Lower lobe of right lung (tissue), 2 donors: ENCODE measurements at regions not wholly inside any gene's neighbourhood (a gene's known extent, or its start where the extent isn't known, plus 50 kb on each side); places are given as distances from the start of the nearest gene placed in this dataset.

ENCODE experiments used
- ATAC-seq, 2 donors: fragments of 200-7000 bp; cut with Tn5 transposase; one replicate each; pipeline ENCODE4 v1.9.1; 2020 to 2022; ENCODE audit warnings: mild to moderate bottlenecking in 2 of 2, moderate library complexity in 2 of 2
- DNase-seq: peaks from one replicate; pipeline ENCODE4 v3.0.0-alpha.2; 2020
- H3K27ac ChIP-seq: fragments of 200-600 bp; one replicate; pipeline ENCODE4 v1.8.0; 2022
- H3K27me3 ChIP-seq: fragments of 200-600 bp; one replicate; pipeline ENCODE4 v1.8.0; 2022; ENCODE audit warnings: low read depth
- H3K36me3 ChIP-seq: fragments of 200-600 bp; one replicate; pipeline ENCODE4 v1.8.0; 2022; ENCODE audit warnings: mild to moderate bottlenecking
- H3K4me1 ChIP-seq: fragments of 200-600 bp; one replicate; pipeline ENCODE4 v1.8.0; 2022
- H3K4me3 ChIP-seq: fragments of 200-600 bp; one replicate; pipeline ENCODE4 v1.8.0; 2022; ENCODE audit warnings: mild to moderate bottlenecking
- H3K9me3 ChIP-seq: fragments of 200-600 bp; one replicate; pipeline ENCODE4 v1.8.0; 2022
- CTCF ChIP-seq: fragments of 200-600 bp; IDR thresholded peaks from one replicate; pipeline ENCODE4 v1.8.0; 2022; ENCODE audit warnings: antibody characterized with exemption, mild to moderate bottlenecking
- intact Hi-C: fragments of 100-400 bp; cut with DNase I; formaldehyde crosslinking; loops from one replicate; pipeline ENCODE4 v1.11.0; 2022
- donor health status: DM: no; HTN: yes; CAD: no; lungs with severe emphysema.

GRCh38 chr21:16742131-16742641 is 770.7 kb upstream of the CXADR start:
- intact Hi-C loops = no loop called here
- H3K27me3 ChIP-seq = no peaks in the 10 kb centered on the region
- ATAC-seq (peak; percentile 16 to 63), DNase-seq (no peak)
- no peak overlapping the region for H3K4me3 ChIP-seq
- H3K36me3 ChIP-seq = no peaks in the 10 kb centered on the region
- peaks cover 4% of the 10 kb centered on the region for H3K4me1 ChIP-seq
- H3K27ac ChIP-seq = no peak overlapping the region
- no peak for TF ChIP-seq CTCF
- H3K9me3 ChIP-seq = no peaks in the 10 kb centered on the region

GRCh38 chr21:16742741-16743140 is 770.1 kb upstream of the CXADR start:
- ATAC-seq (peak in 1 of 2 donors; percentile 9), DNase-seq (no peak)
- no peaks in the 10 kb centered on the region for H3K27me3 ChIP-seq
- intact Hi-C loops = no loop called here
- H3K4me1 ChIP-seq = peaks cover 4% of the 10 kb centered on the region
- H3K36me3 ChIP-seq = no peaks in the 10 kb centered on the region
- no peaks in the 10 kb centered on the region for H3K9me3 ChIP-seq
- no peak for TF ChIP-seq CTCF
- H3K27ac ChIP-seq = no peak overlapping the region
- H3K4me3 ChIP-seq = no peak overlapping the region

GRCh38 chr21:16743317-16743716 is 769.5 kb upstream of the CXADR start:
- no peaks in the 10 kb centered on the region for H3K27me3 ChIP-seq
- no peaks in the 10 kb centered on the region for H3K9me3 ChIP-seq
- H3K36me3 ChIP-seq = no peaks in the 10 kb centered on the region
- no peak for TF ChIP-seq CTCF
- intact Hi-C loops = no loop called here
- no peak overlapping the region for H3K27ac ChIP-seq
- no peak overlapping the region for H3K4me3 ChIP-seq
- peaks cover 4% of the 10 kb centered on the region for H3K4me1 ChIP-seq
- no peak for ATAC-seq
- DNase-seq = no peak

GRCh38 chr21:16750926-16751325 is 761.9 kb upstream of the CXADR start:
- H3K27ac ChIP-seq = no peak overlapping the region
- no peaks in the 10 kb centered on the region for H3K36me3 ChIP-seq
- no peaks in the 10 kb centered on the region for H3K4me1 ChIP-seq
- no peak for TF ChIP-seq CTCF
- no peaks in the 10 kb centered on the region for H3K9me3 ChIP-seq
- ATAC-seq (no peak), DNase-seq (no peak)
- intact Hi-C loops = no loop called here
- no peak overlapping the region for H3K4me3 ChIP-seq
- H3K27me3 ChIP-seq = no peaks in the 10 kb centered on the region

- no peaks in the 10 kb centered on the region for H3K36me3 ChIP-seq
- H3K4me1 ChIP-seq = no peaks in the 10 kb centered on the region
- ATAC-seq (no peak), DNase-seq (no peak)
- intact Hi-C loops = no loop called here
- H3K27me3 ChIP-seq = no peaks in the 10 kb centered on the region
- no peaks in the 10 kb centered on the region for H3K9me3 ChIP-seq
- H3K27ac ChIP-seq = no peak overlapping the region
- H3K4me3 ChIP-seq = no peak overlapping the region
- no peak for TF ChIP-seq CTCF
Observed at GRCh38 chr21:16751695-16752474, 761.0 kb upstream of the CXADR start.
